22Rv1 (cell line): ENCODE measurements at regions not wholly inside any gene's neighbourhood (a gene's known extent, or its start where the extent isn't known, plus 50 kb on each side); places are given as distances from the start of the nearest gene placed in this dataset.

Experiments used
- H3K27ac ChIP-seq: fragments of 450-650 bp; 2 replicates; pipeline ENCODE4 v1.5.1; 2017
- ZFX ChIP-seq: fragments of 450-650 bp; IDR thresholded peaks from 2 replicates; pipeline ENCODE4 v1.6.1; 2017; ENCODE audit warnings: antibody characterized with exemption, borderline replicate concordance
- TF ChIP-seq, protein P1 (sequence below): fragments of 450-650 bp; IDR thresholded peaks from 2 replicates; pipeline ENCODE4 v1.5.1; 2017; ENCODE audit warnings: mild to moderate bottlenecking

DNA sequence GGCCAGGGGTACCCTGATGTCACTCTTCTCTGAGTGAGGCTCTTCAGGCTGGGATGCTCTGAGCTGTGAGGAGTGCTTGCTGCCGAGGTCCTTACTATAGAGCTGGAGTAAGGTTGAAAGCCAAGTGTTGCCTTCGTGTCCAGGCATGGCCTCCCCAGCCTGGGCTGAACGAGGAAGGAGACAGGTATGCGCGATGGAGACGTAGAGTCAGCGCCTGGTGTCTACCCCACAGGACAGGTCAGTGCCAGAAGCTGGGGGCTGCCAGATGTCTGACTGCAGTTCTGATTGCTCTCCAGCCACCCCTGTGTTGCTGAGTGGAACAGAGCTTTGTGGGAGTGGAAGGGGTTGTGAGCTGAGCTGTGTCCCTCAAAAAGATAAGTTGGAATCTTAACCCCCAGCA, 135.8 kb upstream of the AJAP1 start:
- no peak overlapping the region for H3K27ac ChIP-seq
- TF ChIP-seq ZFX = no peak
- TF ChIP-seq, protein P1, sequence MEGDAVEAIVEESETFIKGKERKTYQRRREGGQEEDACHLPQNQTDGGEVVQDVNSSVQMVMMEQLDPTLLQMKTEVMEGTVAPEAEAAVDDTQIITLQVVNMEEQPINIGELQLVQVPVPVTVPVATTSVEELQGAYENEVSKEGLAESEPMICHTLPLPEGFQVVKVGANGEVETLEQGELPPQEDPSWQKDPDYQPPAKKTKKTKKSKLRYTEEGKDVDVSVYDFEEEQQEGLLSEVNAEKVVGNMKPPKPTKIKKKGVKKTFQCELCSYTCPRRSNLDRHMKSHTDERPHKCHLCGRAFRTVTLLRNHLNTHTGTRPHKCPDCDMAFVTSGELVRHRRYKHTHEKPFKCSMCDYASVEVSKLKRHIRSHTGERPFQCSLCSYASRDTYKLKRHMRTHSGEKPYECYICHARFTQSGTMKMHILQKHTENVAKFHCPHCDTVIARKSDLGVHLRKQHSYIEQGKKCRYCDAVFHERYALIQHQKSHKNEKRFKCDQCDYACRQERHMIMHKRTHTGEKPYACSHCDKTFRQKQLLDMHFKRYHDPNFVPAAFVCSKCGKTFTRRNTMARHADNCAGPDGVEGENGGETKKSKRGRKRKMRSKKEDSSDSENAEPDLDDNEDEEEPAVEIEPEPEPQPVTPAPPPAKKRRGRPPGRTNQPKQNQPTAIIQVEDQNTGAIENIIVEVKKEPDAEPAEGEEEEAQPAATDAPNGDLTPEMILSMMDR = no peak

DNA sequence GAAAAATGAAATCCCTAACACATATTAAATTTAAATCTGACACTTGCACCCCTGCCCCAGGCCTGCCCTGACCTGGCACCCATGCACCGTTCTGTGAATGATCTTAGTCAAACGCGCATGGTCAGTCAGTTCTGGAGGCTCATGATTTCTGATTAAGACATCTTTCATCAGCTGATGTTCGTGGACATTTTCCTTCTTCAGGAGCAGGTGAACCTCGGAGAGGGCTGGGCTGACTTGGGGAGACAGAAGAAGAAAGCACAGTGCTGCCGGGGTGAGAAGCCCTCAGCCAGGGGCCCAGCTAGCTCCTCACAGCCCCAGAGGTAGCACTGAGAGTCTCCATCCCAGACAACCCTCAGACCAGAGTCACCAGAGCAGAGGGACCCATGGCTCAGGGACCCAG, 134.5 kb upstream of the AJAP1 start:
- no peak for TF ChIP-seq ZFX
- TF ChIP-seq, protein P1 = no peak
- H3K27ac ChIP-seq = no peak overlapping the region

DNA sequence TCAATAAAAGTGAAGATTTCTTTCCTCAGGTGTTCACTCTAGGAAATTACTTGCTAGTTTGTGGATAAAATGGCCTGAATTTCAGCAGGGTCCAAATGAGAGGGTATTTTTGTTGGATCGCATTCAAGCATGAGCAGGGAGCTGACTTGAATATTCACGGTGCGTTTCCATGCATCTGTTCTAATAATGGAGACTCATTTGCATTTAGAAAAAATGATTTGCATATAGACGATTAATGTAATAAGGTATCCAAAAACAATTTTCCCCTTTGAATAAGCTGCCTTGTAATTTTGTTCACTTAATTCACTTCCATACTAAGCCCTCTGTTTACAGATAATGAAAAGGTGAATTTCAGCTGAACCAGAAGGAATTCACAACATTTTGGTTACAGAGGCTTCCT, 130.9 kb upstream of the AJAP1 start:
- H3K27ac ChIP-seq = no peak overlapping the region
- no peak for TF ChIP-seq ZFX
- TF ChIP-seq, protein P1 = no peak

DNA sequence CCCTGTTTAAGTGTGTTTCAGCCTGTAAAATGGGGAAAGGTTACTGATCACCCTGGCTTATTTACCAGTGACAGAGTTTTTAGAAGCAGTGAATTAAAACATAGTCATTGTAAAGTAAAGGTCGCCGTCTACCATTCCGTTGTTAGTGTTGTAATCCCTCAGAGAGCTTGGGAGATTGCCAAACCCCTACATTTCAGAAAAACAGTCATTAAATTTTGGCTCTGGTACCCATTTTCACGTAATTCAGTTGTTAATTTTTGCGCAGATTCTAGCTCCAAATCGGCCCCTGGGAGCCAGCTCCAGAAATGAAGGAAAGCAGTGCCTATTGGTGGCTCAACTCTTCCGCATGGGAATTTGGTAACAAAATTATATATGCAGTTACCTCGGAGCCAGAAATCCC, 127.7 kb upstream of the AJAP1 start:
- H3K27ac ChIP-seq = no peak overlapping the region
- TF ChIP-seq, protein P1 = no peak
- TF ChIP-seq ZFX = no peak

DNA sequence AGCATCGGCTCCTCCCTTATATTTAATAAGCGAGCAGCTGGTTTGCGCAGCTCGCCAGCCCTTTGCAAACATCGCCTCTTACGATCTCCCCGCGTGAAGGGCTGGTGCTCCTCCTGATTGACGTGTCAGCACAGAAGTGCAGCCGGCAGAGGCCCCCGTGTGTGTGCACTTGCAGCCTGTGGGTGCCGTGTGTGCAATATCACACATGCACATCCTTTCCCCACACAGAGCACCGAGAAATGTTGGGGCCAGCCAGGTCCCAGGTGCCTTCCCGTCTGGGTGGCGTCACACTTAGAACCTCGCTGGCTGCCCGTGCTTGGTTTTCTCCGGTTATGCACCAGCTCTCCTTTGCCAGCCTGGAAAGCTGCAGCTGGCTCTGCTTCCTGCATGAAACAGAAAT, 126.6 kb upstream of the AJAP1 start:
- TF ChIP-seq, protein P1 = no peak
- no peak for TF ChIP-seq ZFX
- H3K27ac ChIP-seq = no peak overlapping the region

DNA sequence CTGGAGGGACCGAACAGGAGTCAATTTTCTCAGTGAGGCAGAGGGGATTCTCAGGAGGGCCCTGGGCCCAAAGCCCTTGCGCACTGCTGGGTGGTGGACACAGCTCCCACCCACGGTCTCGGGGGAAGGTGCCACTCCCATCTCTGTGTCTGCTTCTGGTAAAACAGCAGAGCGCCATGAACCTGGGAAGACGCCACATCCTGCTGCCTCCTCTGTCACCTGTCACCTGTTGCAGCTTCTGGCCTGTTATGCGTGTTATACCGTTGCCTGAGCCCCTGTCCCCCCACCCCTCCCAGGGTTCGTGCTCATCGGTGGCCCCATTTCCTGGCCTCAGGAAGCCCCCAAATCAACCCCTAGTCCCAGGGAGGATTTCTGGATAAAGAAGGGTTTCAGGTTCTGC, 125.8 kb upstream of the AJAP1 start:
- TF ChIP-seq, protein P1 = no peak
- no peak for TF ChIP-seq ZFX
- H3K27ac ChIP-seq = no peak overlapping the region

DNA sequence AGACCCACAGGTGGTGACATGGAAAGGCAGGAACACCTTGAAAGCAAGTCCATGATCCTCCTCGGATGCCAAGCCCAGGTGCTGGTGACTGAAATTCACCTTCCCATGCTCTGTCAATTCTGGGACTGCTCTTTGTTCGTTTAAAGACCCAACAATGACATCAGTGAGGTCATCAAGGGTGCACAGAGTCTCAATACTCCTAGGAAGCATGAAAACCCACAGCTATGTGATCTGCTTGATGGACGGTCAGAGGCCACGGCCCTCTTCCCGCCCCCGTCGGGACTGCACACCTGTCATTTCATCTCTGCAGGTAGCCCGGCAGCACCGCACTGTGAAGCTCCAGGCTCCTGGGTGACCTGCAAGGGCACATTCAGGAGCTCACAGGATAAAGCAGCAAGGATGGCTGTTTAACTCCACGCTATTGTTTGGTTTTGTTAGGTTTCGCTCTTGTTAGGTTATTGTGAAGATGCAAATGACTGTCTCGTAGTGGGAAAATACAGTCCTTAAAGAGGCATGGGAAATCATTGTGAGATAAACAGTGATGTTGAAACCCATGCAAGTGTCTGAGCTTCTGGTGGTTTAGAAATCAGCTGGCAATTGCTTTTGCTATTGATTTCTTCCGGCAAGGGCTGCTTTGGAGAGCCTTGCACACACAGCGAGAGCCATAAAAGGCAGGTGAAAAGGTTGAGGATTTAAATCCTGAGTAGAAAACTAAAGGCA, 124.8 kb upstream of the AJAP1 start:
- no peak overlapping the region for H3K27ac ChIP-seq
- no peak for TF ChIP-seq ZFX
- TF ChIP-seq, protein P1 = no peak
